Inferior parietal cortex (tissue), 1 donor: ENCODE measurements at regions not wholly inside any gene's neighbourhood (a gene's known extent, or its start where the extent isn't known, plus 50 kb on each side); places are given as distances from the start of the nearest gene placed in this dataset.
"Not testable (repeated sequence)": the region's sequence is repeated elsewhere in the genome, so short reads cannot be mapped to it uniquely, and the experiment has no call there.

Experiments
- DNase-seq: peaks from one replicate; pipeline ENCODE4 v3.0.0-alpha.2; 2016; ENCODE audit errors: extremely low spot score

GRCh38 chr2:82137441-82137840 is 1832.9 kb upstream of the LRRTM1 start:
- DNase-seq: no peak

GRCh38 chr2:82128051-82128450 is 1823.5 kb upstream of the LRRTM1 start:
- DNase-seq: no peak

GRCh38 chr2:82124629-82125028 is 1820.1 kb upstream of the LRRTM1 start:
- DNase-seq: no peak

GRCh38 chr2:82120654-82121053 is 1816.1 kb upstream of the LRRTM1 start:
- no peak for DNase-seq

- DNase-seq: no peak
These were observed 1815.6 kb upstream of the LRRTM1 start for GRCh38 chr2:82120115-82120514.

- DNase-seq: no peak
These were observed 1804.9 kb upstream of the LRRTM1 start for GRCh38 chr2:82109418-82109817.

- no peak for DNase-seq
These were observed 1794.1 kb upstream of the LRRTM1 start for GRCh38 chr2:82098617-82099016.

GRCh38 chr2:82089518-82089917 is 1785.0 kb upstream of the LRRTM1 start:
- no peak for DNase-seq

- no peak for DNase-seq
These were observed 1780.3 kb upstream of the LRRTM1 start for GRCh38 chr2:82084679-82085392.

GRCh38 chr2:82075875-82076274 is 1771.3 kb upstream of the LRRTM1 start:
- DNase-seq: no peak

- no peak for DNase-seq
These were observed 1757.9 kb upstream of the LRRTM1 start for GRCh38 chr2:82062463-82062862.

GRCh38 chr2:82055846-82056245 is 1751.3 kb upstream of the LRRTM1 start:
- DNase-seq: no peak

GRCh38 chr2:82043867-82044266 is 1739.3 kb upstream of the LRRTM1 start:
- no peak for DNase-seq

GRCh38 chr2:82027921-82028615 is 1723.5 kb upstream of the LRRTM1 start:
- DNase-seq: no peak

GRCh38 chr2:82023710-82024109 is 1719.2 kb upstream of the LRRTM1 start:
- DNase-seq: no peak

GRCh38 chr2:82013641-82014040 is 1709.1 kb upstream of the LRRTM1 start:
- DNase-seq: no peak

GRCh38 chr2:82007071-82007664 is 1702.6 kb upstream of the LRRTM1 start:
- DNase-seq: no peak

- not testable (repeated sequence) for DNase-seq
These were observed 1701.3 kb upstream of the LRRTM1 start for GRCh38 chr2:82005889-82006288.

- DNase-seq: no peak
These were observed 1697.1 kb upstream of the LRRTM1 start for GRCh38 chr2:82001614-82002013.

- DNase-seq: no peak
These were observed 1696.1 kb upstream of the LRRTM1 start for GRCh38 chr2:82000606-82001005.

- no peak for DNase-seq
These were observed 1691.8 kb upstream of the LRRTM1 start for GRCh38 chr2:81996332-81996731.

GRCh38 chr2:81991282-81991681 is 1686.7 kb upstream of the LRRTM1 start:
- DNase-seq: no peak

GRCh38 chr2:81987370-81987769 is 1682.8 kb upstream of the LRRTM1 start:
- no peak for DNase-seq
